ENCODE measurements at regions not wholly inside any gene's neighbourhood (a gene's known extent, or its start where the extent isn't known, plus 50 kb on each side); places are given as distances from the start of the nearest gene placed in this dataset.

- TF ChIP-seq ZNF274 (IDR thresholded peaks at IDR 0.05; ENCODE audit: low read depth, low read length) = no peak
- no peak for TF ChIP-seq SUZ12 (IDR thresholded peaks at IDR 0.05; ENCODE audit: extremely low read depth, insufficient read depth, insufficient read length)
- TF ChIP-seq YY1 (IDR thresholded peaks at IDR 0.05; ENCODE audit: insufficient read depth, insufficient read length) = no peak
Observed at GRCh38 chr11:69422645-69423044, 58.8 kb upstream of the LINC01488 start.

Data from NT2/D1 (cell line).